Gastrocnemius medialis (tissue), 4 donors: ENCODE measurements at regions not wholly inside any gene's neighbourhood (a gene's known extent, or its start where the extent isn't known, plus 50 kb on each side); places are given as distances from the start of the nearest gene placed in this dataset.
"Not testable (repeated sequence)": the region's sequence is repeated elsewhere in the genome, so short reads cannot be mapped to it uniquely, and the experiment has no call there.

ENCODE experiments used
- ATAC-seq, 2 donors: fragments of 150-250 bp; one replicate each; pipeline ENCODE4 v1.9.1; 2016
- DNase-seq, 2 donors: peaks; one replicate each; pipeline ENCODE4 v3.0.0-alpha.2; 2019
- H3K27ac ChIP-seq, 4 donors: fragments of 200-600 bp; sonication (generic); 1 replicate in 1 of 4; 2 replicates in 3 of 4; pipeline ENCODE4 v1.5.1; 2016 to 2018; ENCODE audit warnings: mild to moderate bottlenecking in 2 of 4, moderate library complexity in 1 of 4
- H3K27me3 ChIP-seq, 3 donors: fragments of 200-600 bp; sonication (generic) in 2 of 3; 1 replicate in 1 of 3; 2 replicates in 2 of 3; pipeline versions ENCODE4 v1.5.1 to v1.6.0; 2016 to 2019; ENCODE audit warnings: mild to moderate bottlenecking in 1 of 3, moderate library complexity in 1 of 3
- H3K36me3 ChIP-seq, 2 donors: fragments of 200-600 bp; sonication (generic) in 1 of 2; one replicate each; pipeline ENCODE4 v1.5.1; 2017 to 2018
- H3K4me1 ChIP-seq, 2 donors: fragments of 200-600 bp; sonication (generic) in 1 of 2; one replicate each; pipeline ENCODE4 v1.5.1; 2016 to 2017; ENCODE audit warnings: mild to moderate bottlenecking in 2 of 2
- H3K4me3 ChIP-seq, 4 donors: fragments of 200-600 bp; sonication (generic) in 3 of 4; 1 replicate in 1 of 4; 2 replicates in 3 of 4; pipeline ENCODE4 v1.5.1; 2016 to 2019; ENCODE audit warnings: mild to moderate bottlenecking in 2 of 4
- H3K9me3 ChIP-seq, 3 donors: fragments of 200-600 bp; sonication (generic) in 2 of 3; 1 replicate in 1 of 3; 2 replicates in 2 of 3; pipeline ENCODE4 v1.5.1; 2016 to 2019
- CTCF ChIP-seq, 5 experiments: fragments of 450-650 bp in 3 of 5; fragments of 200-600 bp in 2 of 5; sonication (generic) in 2 of 5; IDR thresholded peaks in 4 of 5; conservative IDR thresholded peaks in 1 of 5; 1 replicate in 4 of 5; 2 replicates in 1 of 5; pipeline ENCODE4 v1.5.1; 2016 to 2019; ENCODE audit warnings: antibody characterized with exemption in 5 of 5, mild to moderate bottlenecking in 3 of 5, moderate library complexity in 3 of 5
- POLR2A ChIP-seq, 2 donors: fragments of 450-650 bp; IDR thresholded peaks; one replicate each; pipeline ENCODE4 v1.6.1; 2017; ENCODE audit warnings: antibody characterized with exemption in 2 of 2, mild to moderate bottlenecking in 2 of 2, moderate library complexity in 2 of 2
- in situ Hi-C, 4 donors: fragments of 200-750 bp; cut with MboI; loops; one replicate each; pipeline versions ENCODE4 v1.15.0 to v1.8.0; 2017; ENCODE audit warnings: low sequenced_read_pairs in 4 of 4
- intact Hi-C: fragments of 100-400 bp; cut with DNase I; formaldehyde crosslinking; loops from one replicate; pipeline ENCODE4 v1.15.1; 2023; ENCODE audit warnings: low total_unique reads

- Histone ChIP-seq H3K27me3 (no peaks in the 10 kb centered on the region), H3K4me1 (no peaks in the 10 kb centered on the region), H3K36me3 (no peaks in the 10 kb centered on the region), H3K4me3 (no peak overlapping the region), H3K9me3 (no peaks in the 10 kb centered on the region), H3K27ac (no peak overlapping the region)
- ATAC-seq (no peak), DNase-seq (no peak)
- in situ Hi-C loops, result no loop called here
- TF ChIP-seq CTCF (IDR thresholded peaks at IDR 0.05 in 4 of 5, conservative IDR thresholded peaks at IDR 0.05 in 1 of 5), result no peak
- no peak for TF ChIP-seq POLR2A (IDR thresholded peaks at IDR 0.05)
- intact Hi-C loops, result no loop called here
These were observed 551.3 kb upstream of the STEAP1 start for GRCh38 chr7:89602984-89603383.

GRCh38 chr7:89605362-89605761 lies 548.9 kb upstream of the STEAP1 start:
- intact Hi-C loops (no loop called here), in situ Hi-C loops (no loop called here)
- DNase-seq, result no peak
- Histone ChIP-seq H3K36me3 (no peaks in the 10 kb centered on the region), H3K27me3 (no peaks in the 10 kb centered on the region), H3K4me3 (no peak overlapping the region), H3K27ac (no peak overlapping the region), H3K9me3 (no peaks in the 10 kb centered on the region), H3K4me1 (no peaks in the 10 kb centered on the region)
- no peak for ATAC-seq
- TF ChIP-seq CTCF (IDR thresholded peaks at IDR 0.05 in 4 of 5, conservative IDR thresholded peaks at IDR 0.05 in 1 of 5), result no peak
- no peak for TF ChIP-seq POLR2A (IDR thresholded peaks at IDR 0.05)

- H3K4me1 ChIP-seq, result no peaks in the 10 kb centered on the region
- H3K27ac ChIP-seq, result no peak overlapping the region
- H3K4me3 ChIP-seq, result no peak overlapping the region
- TF ChIP-seq POLR2A (IDR thresholded peaks at IDR 0.05) (no peak), CTCF (IDR thresholded peaks at IDR 0.05 in 4 of 5, conservative IDR thresholded peaks at IDR 0.05 in 1 of 5) (no peak)
- no peaks in the 10 kb centered on the region for H3K36me3 ChIP-seq
- ATAC-seq (no peak), DNase-seq (no peak)
- H3K9me3 ChIP-seq, result no peaks in the 10 kb centered on the region
- intact Hi-C loops (no loop called here), in situ Hi-C loops (no loop called here)
- no peaks in the 10 kb centered on the region for H3K27me3 ChIP-seq
These were observed 547.8 kb upstream of the STEAP1 start for GRCh38 chr7:89606511-89606910.

- no peaks in the 10 kb centered on the region for H3K4me1 ChIP-seq
- no peaks in the 10 kb centered on the region for H3K27me3 ChIP-seq
- H3K9me3 ChIP-seq, result no peaks in the 10 kb centered on the region
- ATAC-seq (no peak), DNase-seq (no peak)
- H3K27ac ChIP-seq, result no peak overlapping the region
- H3K36me3 ChIP-seq, result no peaks in the 10 kb centered on the region
- in situ Hi-C loops, result no loop called here
- no peak for TF ChIP-seq CTCF (IDR thresholded peaks at IDR 0.05 in 4 of 5, conservative IDR thresholded peaks at IDR 0.05 in 1 of 5)
- no peak for TF ChIP-seq POLR2A (IDR thresholded peaks at IDR 0.05)
- intact Hi-C loops, result no loop called here
- H3K4me3 ChIP-seq, result no peak overlapping the region
These were observed 546.5 kb upstream of the STEAP1 start for GRCh38 chr7:89607792-89608191.

GRCh38 chr7:89616829-89617228 lies 537.4 kb upstream of the STEAP1 start:
- H3K36me3 ChIP-seq, in situ Hi-C loops, H3K27me3 ChIP-seq, H3K27ac ChIP-seq, DNase-seq, H3K9me3 ChIP-seq, ATAC-seq, H3K4me1 ChIP-seq, H3K4me3 ChIP-seq, intact Hi-C loops: not testable (repeated sequence)
